ENCODE measurements at regions not wholly inside any gene's neighbourhood (a gene's known extent, or its start where the extent isn't known, plus 50 kb on each side); places are given as distances from the start of the nearest gene placed in this dataset.

DNA sequence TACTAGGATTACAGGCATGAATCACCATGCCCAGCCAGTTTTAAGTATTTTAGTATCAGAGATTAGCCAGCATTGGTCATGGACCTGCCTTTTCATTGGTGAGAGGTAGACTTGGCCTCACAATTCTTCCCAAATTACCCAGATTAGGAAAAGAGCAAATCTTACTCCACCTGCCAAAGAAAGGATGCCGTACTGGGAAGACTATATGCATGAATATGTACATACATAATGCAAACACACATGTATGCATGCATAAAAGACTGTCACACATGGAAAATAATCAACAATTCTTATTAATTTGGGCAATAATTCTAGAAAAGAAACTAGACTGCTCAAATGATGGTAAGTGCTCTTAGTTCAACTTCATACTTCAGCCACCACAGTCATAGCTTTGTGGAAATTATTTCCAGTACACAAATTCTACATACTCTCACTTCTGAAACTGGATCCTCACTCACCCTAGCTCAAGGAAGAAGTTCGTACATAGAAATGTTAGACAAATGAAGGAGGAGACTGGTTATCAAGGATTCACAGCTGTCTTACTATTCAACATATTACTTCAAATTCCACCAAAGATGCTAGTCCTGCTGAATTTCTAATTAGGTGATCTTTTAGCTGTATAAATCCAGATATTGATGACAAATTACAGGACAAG lies 73.7 kb downstream of the MINAR2 start:
- no peak overlapping the region for H3K4me3 ChIP-seq (IDR thresholded peaks at IDR 0.05; ENCODE audit: insufficient read depth, low read depth, low read length)

DNA sequence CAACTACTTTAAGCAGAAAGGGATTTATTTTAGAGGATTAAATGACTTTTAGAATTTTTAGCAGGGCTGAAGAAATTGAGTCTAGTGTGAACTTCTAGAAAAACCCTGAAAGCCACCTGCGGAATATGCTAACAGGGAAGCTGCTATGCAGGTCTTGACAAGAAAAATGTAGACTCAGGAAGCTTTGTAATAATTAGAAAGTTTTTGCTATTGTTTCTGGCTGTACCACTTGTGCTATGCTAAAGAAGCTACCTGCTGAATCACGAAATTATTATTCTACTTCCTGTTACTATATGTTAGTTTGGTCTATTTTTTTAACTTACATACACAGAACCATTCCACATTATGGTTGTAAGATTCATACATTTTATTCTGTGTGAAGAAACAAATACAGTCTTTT lies 74.0 kb upstream of the CHSY3 start:
- TF ChIP-seq, protein P1, sequence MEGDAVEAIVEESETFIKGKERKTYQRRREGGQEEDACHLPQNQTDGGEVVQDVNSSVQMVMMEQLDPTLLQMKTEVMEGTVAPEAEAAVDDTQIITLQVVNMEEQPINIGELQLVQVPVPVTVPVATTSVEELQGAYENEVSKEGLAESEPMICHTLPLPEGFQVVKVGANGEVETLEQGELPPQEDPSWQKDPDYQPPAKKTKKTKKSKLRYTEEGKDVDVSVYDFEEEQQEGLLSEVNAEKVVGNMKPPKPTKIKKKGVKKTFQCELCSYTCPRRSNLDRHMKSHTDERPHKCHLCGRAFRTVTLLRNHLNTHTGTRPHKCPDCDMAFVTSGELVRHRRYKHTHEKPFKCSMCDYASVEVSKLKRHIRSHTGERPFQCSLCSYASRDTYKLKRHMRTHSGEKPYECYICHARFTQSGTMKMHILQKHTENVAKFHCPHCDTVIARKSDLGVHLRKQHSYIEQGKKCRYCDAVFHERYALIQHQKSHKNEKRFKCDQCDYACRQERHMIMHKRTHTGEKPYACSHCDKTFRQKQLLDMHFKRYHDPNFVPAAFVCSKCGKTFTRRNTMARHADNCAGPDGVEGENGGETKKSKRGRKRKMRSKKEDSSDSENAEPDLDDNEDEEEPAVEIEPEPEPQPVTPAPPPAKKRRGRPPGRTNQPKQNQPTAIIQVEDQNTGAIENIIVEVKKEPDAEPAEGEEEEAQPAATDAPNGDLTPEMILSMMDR (conservative IDR thresholded peaks at IDR 0.05; ENCODE audit: low read depth, low read length): no peak
- no peaks in the 10 kb centered on the region for H3K4me1 ChIP-seq (ENCODE audit: low read depth, poor library complexity, severe bottlenecking)
- no peaks in the 10 kb centered on the region for H3K27me3 ChIP-seq (ENCODE audit: insufficient read depth, low read depth)
- no peaks in the 10 kb centered on the region for H3K36me3 ChIP-seq (ENCODE audit: insufficient read depth)
- no peak overlapping the region for H2AFZ ChIP-seq (ENCODE audit: low read depth)
- H3K9ac ChIP-seq: no peak overlapping the region
- no peak overlapping the region for H3K4me3 ChIP-seq (IDR thresholded peaks at IDR 0.05; ENCODE audit: insufficient read depth, low read depth, low read length)
- H3K79me2 ChIP-seq (ENCODE audit: insufficient read depth, low read depth): no peaks in the 10 kb centered on the region
- H3K4me2 ChIP-seq: no peak overlapping the region
- H3K27ac ChIP-seq: no peak overlapping the region
- H4K20me1 ChIP-seq (ENCODE audit: insufficient read depth): no peaks in the 10 kb centered on the region

More for the DNA sequence above, 73.7 kb downstream of the MINAR2 start:
- H2AFZ ChIP-seq (ENCODE audit: low read depth): no peak overlapping the region
- H3K36me3 ChIP-seq (ENCODE audit: insufficient read depth): no peaks in the 10 kb centered on the region
- no peaks in the 10 kb centered on the region for H3K79me2 ChIP-seq (ENCODE audit: insufficient read depth, low read depth)
- no peaks in the 10 kb centered on the region for H3K4me1 ChIP-seq (ENCODE audit: low read depth, poor library complexity, severe bottlenecking)
- no peak overlapping the region for H3K9ac ChIP-seq
- H3K27ac ChIP-seq: no peak overlapping the region
- H3K4me2 ChIP-seq: no peak overlapping the region
- no peaks in the 10 kb centered on the region for H4K20me1 ChIP-seq (ENCODE audit: insufficient read depth)
- TF ChIP-seq, protein P1 (conservative IDR thresholded peaks at IDR 0.05; ENCODE audit: low read depth, low read length): no peak
- H3K27me3 ChIP-seq (ENCODE audit: insufficient read depth, low read depth): no peaks in the 10 kb centered on the region

DNA sequence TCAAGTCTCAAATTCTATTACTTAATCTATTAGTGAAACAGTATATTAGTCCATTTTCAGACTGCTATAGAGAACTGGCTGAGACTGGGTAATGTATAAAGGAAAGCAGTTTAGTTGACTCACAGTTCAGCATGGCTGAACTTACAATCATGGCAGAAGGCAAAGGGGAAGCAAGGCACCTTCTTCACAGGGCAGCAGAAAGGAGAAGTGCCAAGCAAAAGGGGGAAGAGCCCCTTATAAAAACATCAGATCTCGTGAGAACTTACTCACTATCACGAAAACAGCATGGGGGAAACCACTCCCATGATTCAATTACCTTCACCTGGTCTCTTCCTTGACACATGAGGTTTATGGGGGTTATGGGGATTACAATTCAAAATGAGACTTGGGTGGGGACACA lies 67.9 kb upstream of the CHSY3 start:
- TF ChIP-seq, protein P1 (conservative IDR thresholded peaks at IDR 0.05; ENCODE audit: low read depth, low read length): no peak
- no peaks in the 10 kb centered on the region for H4K20me1 ChIP-seq (ENCODE audit: insufficient read depth)

DNA sequence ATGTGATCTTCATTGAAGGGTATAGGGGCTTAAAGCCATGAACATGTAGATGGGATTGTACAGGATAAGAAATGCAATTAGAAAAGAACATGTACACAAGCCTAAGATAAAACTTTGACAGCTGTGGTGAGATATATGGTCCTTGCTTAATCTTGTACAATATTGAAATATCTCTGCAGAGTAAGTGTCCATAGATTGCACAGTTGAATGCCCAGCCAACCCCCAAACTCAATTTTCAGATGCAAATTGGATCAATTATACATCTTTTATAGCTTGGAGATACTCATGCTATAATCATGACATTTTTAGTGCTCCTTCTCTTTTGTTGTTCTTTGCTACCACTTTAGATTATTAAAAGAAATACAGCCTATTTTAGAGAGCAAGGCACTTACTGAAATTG lies 59.5 kb upstream of the CHSY3 start:
- H2AFZ ChIP-seq (ENCODE audit: low read depth): no peak overlapping the region
- no peak overlapping the region for H3K27ac ChIP-seq
- no peaks in the 10 kb centered on the region for H4K20me1 ChIP-seq (ENCODE audit: insufficient read depth)
- H3K4me2 ChIP-seq: no peak overlapping the region
- no peaks in the 10 kb centered on the region for H3K27me3 ChIP-seq (ENCODE audit: insufficient read depth, low read depth)
- no peak overlapping the region for H3K9ac ChIP-seq
- no peaks in the 10 kb centered on the region for H3K4me1 ChIP-seq (ENCODE audit: low read depth, poor library complexity, severe bottlenecking)
- no peaks in the 10 kb centered on the region for H3K36me3 ChIP-seq (ENCODE audit: insufficient read depth)
- no peak overlapping the region for H3K4me3 ChIP-seq (IDR thresholded peaks at IDR 0.05; ENCODE audit: insufficient read depth, low read depth, low read length)
- TF ChIP-seq, protein P1 (conservative IDR thresholded peaks at IDR 0.05; ENCODE audit: low read depth, low read length): no peak
- no peaks in the 10 kb centered on the region for H3K79me2 ChIP-seq (ENCODE audit: insufficient read depth, low read depth)

More for the DNA sequence above, 67.9 kb upstream of the CHSY3 start:
- Histone ChIP-seq H3K4me1 (ENCODE audit: low read depth, poor library complexity, severe bottlenecking) (peaks cover 5% of the 10 kb centered on the region), H3K27ac (no peak overlapping the region), H3K36me3 (ENCODE audit: insufficient read depth) (no peaks in the 10 kb centered on the region), H3K27me3 (ENCODE audit: insufficient read depth, low read depth) (no peaks in the 10 kb centered on the region), H3K79me2 (ENCODE audit: insufficient read depth, low read depth) (no peaks in the 10 kb centered on the region), H2AFZ (ENCODE audit: low read depth) (no peak overlapping the region), H3K4me3 (IDR thresholded peaks at IDR 0.05; ENCODE audit: insufficient read depth, low read depth, low read length) (no peak overlapping the region), H3K4me2 (no peak overlapping the region), H3K9ac (no peak overlapping the region)
